ENCODE measurements at regions not wholly inside any gene's neighbourhood (a gene's known extent, or its start where the extent isn't known, plus 50 kb on each side); places are given as distances from the start of the nearest gene placed in this dataset.

- no peak for TF ChIP-seq ZNF274 (IDR thresholded peaks at IDR 0.05; ENCODE audit: low read depth, low read length)
- no peak for TF ChIP-seq SUZ12 (IDR thresholded peaks at IDR 0.05; ENCODE audit: extremely low read depth, insufficient read depth, insufficient read length)
Measured at GRCh38 chr13:39881887-39882286, 226.4 kb downstream of the COG6 start.
